Psoas muscle (tissue), 7 donors: ENCODE measurements at regions not wholly inside any gene's neighbourhood (a gene's known extent, or its start where the extent isn't known, plus 50 kb on each side); places are given as distances from the start of the nearest gene placed in this dataset.
"Not testable (repeated sequence)": the region's sequence is repeated elsewhere in the genome, so short reads cannot be mapped to it uniquely, and the experiment has no call there.

Experiments used
- ATAC-seq, 4 donors: fragments of 200-7000 bp; cut with Tn5 transposase; one replicate each; pipeline ENCODE4 v1.9.1; 2020; ENCODE audit warnings: moderate library complexity in 3 of 4, mild to moderate bottlenecking in 2 of 4
- DNase-seq, 2 donors: peaks; one replicate each; pipeline ENCODE4 v3.0.0-alpha.2; 2020
- H3K27ac ChIP-seq: fragments of 200-600 bp; one replicate; pipeline ENCODE4 v1.8.0; 2022
- H3K27me3 ChIP-seq, 3 donors: fragments of 200-600 bp in 1 of 3; one replicate each; pipeline versions ENCODE4 v1.6.1 to v1.8.0; 2013 to 2022; ENCODE audit warnings: low read length in 2 of 3, mild to moderate bottlenecking in 2 of 3, moderate library complexity in 1 of 3; ENCODE audit not compliant: insufficient read depth in 3 of 3
- H3K36me3 ChIP-seq, 2 donors: fragments of 200-600 bp in 1 of 2; one replicate each; pipeline versions ENCODE4 v1.6.1 to v1.8.0; 2013 to 2022; ENCODE audit warnings: low read depth in 1 of 2, mild to moderate bottlenecking in 1 of 2, moderate library complexity in 1 of 2; ENCODE audit not compliant: insufficient read depth in 1 of 2
- H3K4me1 ChIP-seq: fragments of 200-600 bp; one replicate; pipeline ENCODE4 v1.8.0; 2022
- H3K4me3 ChIP-seq: fragments of 200-600 bp; one replicate; pipeline ENCODE4 v1.8.0; 2022; ENCODE audit warnings: mild to moderate bottlenecking
- H3K9me3 ChIP-seq: fragments of 200-600 bp; one replicate; pipeline ENCODE4 v1.8.0; 2022
- CTCF ChIP-seq: fragments of 200-600 bp; IDR thresholded peaks from one replicate; pipeline ENCODE4 v1.8.0; 2022; ENCODE audit warnings: antibody characterized with exemption
- WGBS, 3 donors: extraction: QIAGEN DNeasy Blood & Tissue Kit; methylation state at CpG; one replicate each; pipeline versions ENCODE4 v1.1.6 to v1.1.7; 2013; 5-methylcytosine and 5-hydroxymethylcytosine counted together
- intact Hi-C, 2 donors: fragments of 100-400 bp; cut with DNase I; formaldehyde crosslinking; loops; one replicate each; pipeline versions ENCODE4 v1.11.0 to v1.14.2; 2022
- donor health status: healthy with polysubstance abuse.
- donor health status: DM: no; HTN: no; CAD: no; lungs with moderate emphysema.
- donor health status: Bipolar disorder and iron deficiency.
- donor health status: healthy.
- donor health status: DM: yes; HTN: yes; CAD: no.
- donor health status: DM: no; HTN: no; CAD: no.
- donor health status: DM: yes; HTN: yes; CAD: no.

- Histone ChIP-seq H3K27me3 (no peaks in the 10 kb centered on the region), H3K9me3 (no peaks in the 10 kb centered on the region), H3K27ac (no peak overlapping the region), H3K4me1 (no peaks in the 10 kb centered on the region), H3K36me3 (no peaks in the 10 kb centered on the region), H3K4me3 (no peak overlapping the region)
- intact Hi-C loops = no loop called here
- no peak for ATAC-seq
- TF ChIP-seq CTCF = no peak
- DNase-seq = no peak
Measured at GRCh38 chr9:18061332-18061731, 412.6 kb upstream of the ADAMTSL1 start.

- Histone ChIP-seq H3K4me3 (no peak overlapping the region), H3K36me3 (no peaks in the 10 kb centered on the region), H3K9me3 (no peaks in the 10 kb centered on the region), H3K27ac (no peak overlapping the region), H3K4me1 (no peaks in the 10 kb centered on the region), H3K27me3 (no peaks in the 10 kb centered on the region)
- 29 to 56% (median 56%) methylated on average over 2 of the region's 2 CpGs for WGBS, 3 donors
- DNase-seq (no peak), ATAC-seq (no peak)
- no peak for TF ChIP-seq CTCF
- intact Hi-C loops = no loop called here
Measured at GRCh38 chr9:18061856-18062255, 412.1 kb upstream of the ADAMTSL1 start.

GRCh38 chr9:18063856-18064390 lies 410.0 kb upstream of the ADAMTSL1 start:
- Histone ChIP-seq H3K4me3 (no peak overlapping the region), H3K4me1 (no peaks in the 10 kb centered on the region), H3K9me3 (no peaks in the 10 kb centered on the region), H3K27me3 (no peaks in the 10 kb centered on the region), H3K27ac (no peak overlapping the region), H3K36me3 (no peaks in the 10 kb centered on the region)
- DNase-seq (no peak), ATAC-seq (no peak)
- intact Hi-C loops = no loop called here
- no peak for TF ChIP-seq CTCF
- 25 to 37% (median 29%) methylated on average over 6 of the region's 6 CpGs for WGBS, 3 donors

GRCh38 chr9:18066608-18067007 lies 407.3 kb upstream of the ADAMTSL1 start:
- 84 to 94% (median 93%) methylated on average over 2 of the region's 2 CpGs for WGBS, 3 donors
- H3K4me1 ChIP-seq, ATAC-seq, H3K27me3 ChIP-seq, H3K4me3 ChIP-seq, intact Hi-C loops, DNase-seq, H3K36me3 ChIP-seq, H3K27ac ChIP-seq, H3K9me3 ChIP-seq: not testable (repeated sequence)

- no peak for ATAC-seq
- Histone ChIP-seq H3K27me3 (no peaks in the 10 kb centered on the region), H3K4me1 (no peaks in the 10 kb centered on the region), H3K9me3 (no peaks in the 10 kb centered on the region), H3K4me3 (no peak overlapping the region), H3K27ac (no peak overlapping the region), H3K36me3 (no peaks in the 10 kb centered on the region)
- DNase-seq = no peak
- intact Hi-C loops = no loop called here
- WGBS, 3 donors = 67 to 71% (median 69%) methylated on average over 6 of the region's 6 CpGs
- TF ChIP-seq CTCF = no peak
Measured at GRCh38 chr9:18067548-18068120, 406.3 kb upstream of the ADAMTSL1 start.
